Esophagus muscularis mucosa (tissue), 4 donors: ENCODE measurements at regions not wholly inside any gene's neighbourhood (a gene's known extent, or its start where the extent isn't known, plus 50 kb on each side); places are given as distances from the start of the nearest gene placed in this dataset.

Experiments
- DNase-seq: peaks from one replicate; pipeline ENCODE4 v3.0.0-alpha.2; 2017; ENCODE audit errors: extremely low spot score
- H3K27ac ChIP-seq, 4 donors: fragments of 200-600 bp; sonication (generic); replicated peaks in 1 of 4; 1 replicate in 3 of 4; 2 replicates in 1 of 4; pipeline ENCODE4 v1.5.1; 2016 to 2019; ENCODE audit warnings: mild to moderate bottlenecking in 1 of 4
- H3K27me3 ChIP-seq, 4 donors: fragments of 200-600 bp; sonication (generic); one replicate each; pipeline versions ENCODE4 v1.5.1 to v1.6.0; 2016 to 2019
- H3K36me3 ChIP-seq, 4 donors: fragments of 200-600 bp; sonication (generic); one replicate each; pipeline ENCODE4 v1.5.1; 2016 to 2019
- H3K4me1 ChIP-seq, 4 donors: fragments of 200-600 bp; sonication (generic); one replicate each; pipeline ENCODE4 v1.5.1; 2016 to 2019
- H3K4me3 ChIP-seq, 4 donors: fragments of 200-600 bp; sonication (generic); 1 replicate in 2 of 4; 2 replicates in 2 of 4; pipeline ENCODE4 v1.5.1; 2016 to 2019; ENCODE audit warnings: mild to moderate bottlenecking in 4 of 4, moderate library complexity in 1 of 4
- H3K9me3 ChIP-seq, 4 donors: fragments of 200-600 bp; sonication (generic); 1 replicate in 3 of 4; 2 replicates in 1 of 4; pipeline ENCODE4 v1.5.1; 2016 to 2019
- EP300 ChIP-seq: sonication (generic); formaldehyde crosslinking; IDR thresholded peaks from one replicate; pipeline ENCODE4 v1.6.1; 2017; ENCODE audit warnings: antibody characterized with exemption
- POLR2A ChIP-seq: fragments of 450-650 bp; IDR thresholded peaks from one replicate; pipeline ENCODE4 v1.6.1; 2017; ENCODE audit warnings: antibody characterized with exemption, moderate library complexity, mild to moderate bottlenecking, low read depth
- POLR2AphosphoS5 ChIP-seq, 2 donors: sonication (generic); formaldehyde crosslinking; IDR thresholded peaks; one replicate each; pipeline ENCODE4 v1.6.1; 2017; ENCODE audit warnings: antibody characterized with exemption in 2 of 2
- WGBS: methylation state at CpG from one replicate; pipeline ENCODE4 v1.1.5; 2018; 5-methylcytosine and 5-hydroxymethylcytosine counted together
- intact Hi-C: fragments of 100-400 bp; cut with DNase I; formaldehyde crosslinking; loops from one replicate; pipeline ENCODE4 v1.15.1; 2023
- small RNA-seq, 3 donors: library from RNA; depleted of rRNA; stranded (forward); fragments of <200 nt; gene quantifications; one replicate each; pipeline ENCODE3, GENCODE V24; 2016
- TF ChIP-seq, protein P1 (sequence below), 3 experiments: fragments of 200-600 bp in 2 of 3; fragments of 450-650 bp in 1 of 3; sonication (generic) in 2 of 3; IDR thresholded peaks; one replicate each; pipeline ENCODE4 v1.5.1; 2017 to 2019; ENCODE audit warnings: antibody characterized with exemption in 3 of 3, mild to moderate bottlenecking in 2 of 3, moderate library complexity in 1 of 3

DNA sequence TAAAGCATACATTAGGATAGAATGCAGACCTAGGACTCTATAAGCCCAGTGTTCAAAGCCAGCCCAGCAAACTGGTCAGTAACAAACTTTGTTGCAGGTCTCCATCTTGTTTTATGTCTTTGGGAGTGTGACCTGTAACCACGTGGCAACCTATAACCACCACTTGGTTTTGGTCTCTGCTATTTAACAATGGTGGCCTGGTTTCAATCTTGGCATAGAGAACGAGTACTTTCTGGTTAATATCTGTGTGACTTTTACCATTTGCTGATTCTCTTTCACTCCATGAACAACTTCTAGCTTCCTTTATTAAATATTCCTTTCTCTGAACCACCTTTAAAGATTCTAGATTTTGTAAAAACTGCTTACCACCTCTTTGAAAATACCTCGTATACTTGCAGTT is 118.5 kb downstream of the KCNS3 start:
- intact Hi-C loops: no loop called here
- Histone ChIP-seq H3K36me3 (no peaks in the 10 kb centered on the region), H3K4me1 (no peaks in the 10 kb centered on the region), H3K9me3 (peaks cover 0 to 7% (median 0%) of the 10 kb centered on the region in 4 donors), H3K4me3 (no peak overlapping the region), H3K27me3 (no peaks in the 10 kb centered on the region), H3K27ac (no peak overlapping the region)
- WGBS: 76% methylated on average over 3 of the region's 3 CpGs
- TF ChIP-seq POLR2A: no peak
- TF ChIP-seq EP300: no peak
- TF ChIP-seq POLR2AphosphoS5 (IDR thresholded peaks at IDR 0.05): no peak
- TF ChIP-seq, protein P1, sequence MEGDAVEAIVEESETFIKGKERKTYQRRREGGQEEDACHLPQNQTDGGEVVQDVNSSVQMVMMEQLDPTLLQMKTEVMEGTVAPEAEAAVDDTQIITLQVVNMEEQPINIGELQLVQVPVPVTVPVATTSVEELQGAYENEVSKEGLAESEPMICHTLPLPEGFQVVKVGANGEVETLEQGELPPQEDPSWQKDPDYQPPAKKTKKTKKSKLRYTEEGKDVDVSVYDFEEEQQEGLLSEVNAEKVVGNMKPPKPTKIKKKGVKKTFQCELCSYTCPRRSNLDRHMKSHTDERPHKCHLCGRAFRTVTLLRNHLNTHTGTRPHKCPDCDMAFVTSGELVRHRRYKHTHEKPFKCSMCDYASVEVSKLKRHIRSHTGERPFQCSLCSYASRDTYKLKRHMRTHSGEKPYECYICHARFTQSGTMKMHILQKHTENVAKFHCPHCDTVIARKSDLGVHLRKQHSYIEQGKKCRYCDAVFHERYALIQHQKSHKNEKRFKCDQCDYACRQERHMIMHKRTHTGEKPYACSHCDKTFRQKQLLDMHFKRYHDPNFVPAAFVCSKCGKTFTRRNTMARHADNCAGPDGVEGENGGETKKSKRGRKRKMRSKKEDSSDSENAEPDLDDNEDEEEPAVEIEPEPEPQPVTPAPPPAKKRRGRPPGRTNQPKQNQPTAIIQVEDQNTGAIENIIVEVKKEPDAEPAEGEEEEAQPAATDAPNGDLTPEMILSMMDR (IDR thresholded peaks at IDR 0.05): no peak
- DNase-seq: no peak

DNA sequence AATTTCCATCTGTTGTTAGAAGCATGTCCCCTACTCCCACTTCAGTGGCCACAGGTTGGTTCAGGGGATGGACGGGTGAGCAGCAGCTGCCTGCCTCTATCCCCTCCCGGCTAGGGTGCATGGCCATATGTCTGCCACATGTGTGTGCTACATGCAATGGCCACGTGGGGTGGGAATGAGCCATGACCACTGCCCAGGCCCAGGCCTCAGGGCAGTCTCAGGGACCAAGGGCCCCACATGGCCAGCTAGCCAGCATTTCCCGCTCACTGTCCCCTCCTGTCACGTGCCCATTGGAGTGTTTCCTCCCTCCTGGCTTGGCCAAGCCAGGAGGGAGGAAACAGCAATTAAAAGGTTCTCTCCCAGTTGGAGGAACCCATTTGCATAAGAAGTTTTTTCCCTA is 117.1 kb downstream of the KCNS3 start:
- no peak overlapping the region for H3K4me3 ChIP-seq
- WGBS: 85% methylated on average over 5 of the region's 5 CpGs
- H3K27ac ChIP-seq: no peak overlapping the region
- peaks cover 0 to 7% (median 0%) of the 10 kb centered on the region in 4 donors for H3K9me3 ChIP-seq
- no peaks in the 10 kb centered on the region for H3K27me3 ChIP-seq
- DNase-seq: no peak
- TF ChIP-seq, protein P1 (IDR thresholded peaks at IDR 0.05): no peak
- no peak for TF ChIP-seq POLR2A
- TF ChIP-seq EP300: no peak
- TF ChIP-seq POLR2AphosphoS5 (IDR thresholded peaks at IDR 0.05): no peak
- intact Hi-C loops: no loop called here
- no peaks in the 10 kb centered on the region for H3K4me1 ChIP-seq
- no peaks in the 10 kb centered on the region for H3K36me3 ChIP-seq

Small RNA genes in the stretch of these regions (small RNA-seq; reads per million reads assigned to genes)
- 0 reads per million in 3 donors for gene RF00561
